ENCODE measurements at regions not wholly inside any gene's neighbourhood (a gene's known extent, or its start where the extent isn't known, plus 50 kb on each side); places are given as distances from the start of the nearest gene placed in this dataset.

DNA sequence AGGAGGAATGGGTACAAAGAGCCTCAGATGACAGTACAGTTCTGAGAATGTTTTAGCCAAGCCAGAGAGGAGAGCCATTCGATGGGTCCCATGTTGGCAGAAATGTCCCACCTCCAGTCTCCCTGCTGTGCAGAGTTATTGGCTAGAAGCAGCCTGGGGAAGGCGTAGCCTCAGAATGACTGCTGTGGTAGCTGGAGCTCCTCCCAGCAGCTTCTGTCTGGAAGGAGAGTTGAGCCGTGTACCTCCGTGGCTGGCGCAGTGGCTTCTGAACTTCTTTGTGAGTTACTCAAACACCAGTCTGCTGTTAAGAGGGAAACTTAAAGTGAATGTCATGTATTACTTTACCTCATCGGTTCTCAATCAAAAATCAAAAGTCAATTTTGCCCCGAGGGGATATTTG lies 193.3 kb upstream of the SNX2 start:
- TF ChIP-seq POLR2A (IDR thresholded peaks at IDR 0.05; ENCODE audit: low read length) (no peak), GATA1 (IDR thresholded peaks at IDR 0.05; ENCODE audit: low read depth, low read length) (no peak)

Measured in erythroblast (primary cell).